ENCODE measurements at regions not wholly inside any gene's neighbourhood (a gene's known extent, or its start where the extent isn't known, plus 50 kb on each side); places are given as distances from the start of the nearest gene placed in this dataset.

GRCh38 chr3:36013425-36013824, 366.9 kb upstream of the STAC start:
- TF ChIP-seq POLR2AphosphoS5 (IDR thresholded peaks at IDR 0.05; ENCODE audit: borderline replicate concordance, low read depth, low read length) (no peak), EZH2 (IDR thresholded peaks at IDR 0.05) (no peak), FOXP2 (optimal IDR thresholded peaks at IDR 0.05; ENCODE audit: control extremely low read depth, extremely low read length, insufficient read depth) (no peak)
